WTC11 (cell line): ENCODE measurements at regions not wholly inside any gene's neighbourhood (a gene's known extent, or its start where the extent isn't known, plus 50 kb on each side); places are given as distances from the start of the nearest gene placed in this dataset.

Source experiments
- ATAC-seq: fragments of 200-7000 bp; cut with Tn5 transposase; 2 replicates; pipeline ENCODE4 v1.10.0; 2021; ENCODE audit warnings: mild to moderate bottlenecking, moderate library complexity
- CTCF ChIA-PET: fragments of 300-600 bp; sonication (Branson Sonifier 250); formaldehyde crosslinking; loops from one replicate; lab custom pipeline; 2021; ENCODE audit warnings: antibody characterized with exemption; lab: Charles Lee
- POLR2A ChIA-PET: fragments of 350-600 bp; sonication (Branson Sonifier 250); formaldehyde crosslinking; loops from one replicate; lab custom pipeline; 2021; ENCODE audit warnings: antibody characterized with exemption; lab: Charles Lee
- DNase-seq: peaks from one replicate; pipeline ENCODE4 v3.0.0; 2021; ENCODE audit warnings: low spot score
- H3K27ac Mint-ChIP-seq: 2 replicates; pipeline ENCODE4 v1.8.0; 2021; ENCODE audit warnings: mixed read lengths
- H3K27me3 Mint-ChIP-seq: 2 replicates; pipeline ENCODE4 v1.8.0; 2021; ENCODE audit warnings: low read depth, mild to moderate bottlenecking, moderate library complexity, mixed read lengths
- H3K36me3 Mint-ChIP-seq: 2 replicates; pipeline ENCODE4 v1.8.0; 2021; ENCODE audit warnings: mixed read lengths
- H3K4me1 Mint-ChIP-seq: 2 replicates; pipeline ENCODE4 v1.8.0; 2022; ENCODE audit warnings: mixed read lengths
- H3K4me3 Mint-ChIP-seq: 2 replicates; pipeline ENCODE4 v1.8.0; 2021; ENCODE audit warnings: mild to moderate bottlenecking, moderate library complexity, mixed read lengths
- H3K9me3 Mint-ChIP-seq: 2 replicates; pipeline ENCODE4 v1.8.0; 2021; ENCODE audit warnings: mixed read lengths
- EMX1 ChIP-seq: fragments of 250-450 bp; sonication (Bioruptor Pico); IDR thresholded peaks from 2 replicates; pipeline ENCODE4 v1.8.0; 2021; ENCODE audit warnings: mild to moderate bottlenecking
- GTF2I ChIP-seq: fragments of 250-450 bp; sonication (Bioruptor Pico); conservative IDR thresholded peaks from 2 replicates; pipeline ENCODE4 v1.4.0; 2021; ENCODE audit warnings: mild to moderate bottlenecking
- HMGA2 ChIP-seq: fragments of 250-450 bp; sonication (Bioruptor Pico); IDR thresholded peaks from 2 replicates; pipeline ENCODE4 v1.4.0; 2021; ENCODE audit warnings: mild to moderate bottlenecking, moderate library complexity
- IRF2 ChIP-seq: sonication (generic); formaldehyde crosslinking; IDR thresholded peaks from 2 replicates; pipeline ENCODE4 v1.8.0; 2022; ENCODE audit warnings: low read depth, missing genetic modification reagents, borderline replicate concordance
- JAZF1 ChIP-seq: fragments of 250-450 bp; sonication (Bioruptor Pico); IDR thresholded peaks from 2 replicates; pipeline ENCODE4 v1.9.0; 2021; ENCODE audit warnings: moderate library complexity, mild to moderate bottlenecking, inconsistent platforms
- NR1H2 ChIP-seq: sonication (generic); formaldehyde crosslinking; IDR thresholded peaks from 2 replicates; pipeline ENCODE4 v1.9.0; 2021; ENCODE audit warnings: mild to moderate bottlenecking, moderate library complexity, missing genetic modification reagents
- SMAD4 ChIP-seq: sonication (generic); formaldehyde crosslinking; IDR thresholded peaks from 2 replicates; pipeline ENCODE4 v1.8.0; 2022; ENCODE audit warnings: mild to moderate bottlenecking, missing genetic modification reagents
- ZNF317 ChIP-seq: sonication (generic); formaldehyde crosslinking; IDR thresholded peaks from 2 replicates; pipeline ENCODE4 v1.8.1; 2023; ENCODE audit warnings: low read depth, mild to moderate bottlenecking, moderate library complexity, missing genetic modification reagents, borderline replicate concordance
- TF ChIP-seq, protein P1 (sequence below): sonication (generic); formaldehyde crosslinking; IDR thresholded peaks from 2 replicates; pipeline ENCODE4 v1.8.1; 2022; ENCODE audit warnings: mild to moderate bottlenecking, moderate library complexity, missing genetic modification reagents
- TF ChIP-seq, protein P2 (sequence below): sonication (generic); formaldehyde crosslinking; IDR thresholded peaks from 2 replicates; pipeline ENCODE4 v1.8.1; 2022; ENCODE audit warnings: mild to moderate bottlenecking, missing genetic modification reagents, moderate library complexity, borderline replicate concordance
- TF ChIP-seq, protein P3 (sequence below): sonication (generic); formaldehyde crosslinking; IDR thresholded peaks from 2 replicates; pipeline ENCODE4 v1.8.0; 2023; ENCODE audit warnings: missing genetic modification reagents, mild to moderate bottlenecking, borderline replicate concordance
- TF ChIP-seq, protein P4 (sequence below): fragments of 250-450 bp; sonication (Bioruptor Pico); IDR thresholded peaks from 2 replicates; pipeline ENCODE4 v2.1.2; 2022; ENCODE audit warnings: mild to moderate bottlenecking, moderate library complexity
- TF ChIP-seq, protein P5 (sequence below): sonication (generic); formaldehyde crosslinking; IDR thresholded peaks from 2 replicates; pipeline ENCODE4 v1.8.0; 2022; ENCODE audit warnings: missing genetic modification reagents

DNA sequence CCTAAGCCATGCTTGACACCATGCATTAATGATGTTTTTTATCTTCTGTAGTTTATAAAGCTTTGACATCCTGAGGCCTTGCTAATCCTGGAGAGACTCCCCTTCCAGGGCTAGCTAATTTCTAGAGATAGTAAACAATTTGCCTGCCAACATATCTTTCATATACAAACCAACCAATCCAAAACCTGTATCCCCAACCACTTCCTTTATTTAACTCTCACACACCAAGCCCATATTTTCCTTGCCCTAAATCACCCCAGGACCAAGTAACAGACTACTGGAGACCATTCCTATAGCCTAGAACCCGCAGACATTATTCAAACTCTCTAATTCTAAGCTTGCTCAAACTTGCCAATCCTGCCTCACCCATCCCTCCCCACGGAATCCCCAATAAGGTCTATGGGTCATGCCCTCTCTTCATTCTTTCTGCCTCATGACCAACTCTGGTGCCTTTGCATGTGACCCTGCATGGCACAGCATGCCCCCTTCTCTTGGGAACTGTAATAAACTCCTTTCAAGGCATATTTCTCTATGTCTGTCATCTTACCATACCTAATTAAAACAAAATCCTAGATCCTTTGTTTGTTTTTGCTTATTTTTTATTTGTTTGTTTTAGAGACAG lies 116.6 kb upstream of the CACUL1 start:
- DNase-seq, result no peak
- POLR2A ChIA-PET, result no interaction called here
- Mint-ChIP-seq H3K36me3 (no peaks in the 10 kb centered on the region), H3K4me1 (peaks cover 24% of the 10 kb centered on the region), H3K27me3 (no peaks in the 10 kb centered on the region), H3K4me3 (no peak overlapping the region), H3K27ac (no peak overlapping the region), H3K9me3 (peaks cover 14% of the 10 kb centered on the region)
- ATAC-seq, result no peak
- CTCF ChIA-PET, result no interaction called here
- TF ChIP-seq EMX1 (CRISPR knock-in tag) (no peak), JAZF1 (CRISPR knock-in tag) (no peak), GTF2I (CRISPR knock-in tag) (no peak), NR1H2 (CRISPR knock-in tag) (no peak), ZNF317 (no peak), HMGA2 (CRISPR knock-in tag) (no peak), IRF2 (CRISPR knock-in tag) (no peak), SMAD4 (CRISPR knock-in tag) (no peak)
- TF ChIP-seq, protein P1, sequence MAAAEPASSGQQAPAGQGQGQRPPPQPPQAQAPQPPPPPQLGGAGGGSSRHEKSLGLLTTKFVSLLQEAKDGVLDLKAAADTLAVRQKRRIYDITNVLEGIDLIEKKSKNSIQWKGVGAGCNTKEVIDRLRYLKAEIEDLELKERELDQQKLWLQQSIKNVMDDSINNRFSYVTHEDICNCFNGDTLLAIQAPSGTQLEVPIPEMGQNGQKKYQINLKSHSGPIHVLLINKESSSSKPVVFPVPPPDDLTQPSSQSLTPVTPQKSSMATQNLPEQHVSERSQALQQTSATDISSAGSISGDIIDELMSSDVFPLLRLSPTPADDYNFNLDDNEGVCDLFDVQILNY, result no peak
- TF ChIP-seq, protein P2, sequence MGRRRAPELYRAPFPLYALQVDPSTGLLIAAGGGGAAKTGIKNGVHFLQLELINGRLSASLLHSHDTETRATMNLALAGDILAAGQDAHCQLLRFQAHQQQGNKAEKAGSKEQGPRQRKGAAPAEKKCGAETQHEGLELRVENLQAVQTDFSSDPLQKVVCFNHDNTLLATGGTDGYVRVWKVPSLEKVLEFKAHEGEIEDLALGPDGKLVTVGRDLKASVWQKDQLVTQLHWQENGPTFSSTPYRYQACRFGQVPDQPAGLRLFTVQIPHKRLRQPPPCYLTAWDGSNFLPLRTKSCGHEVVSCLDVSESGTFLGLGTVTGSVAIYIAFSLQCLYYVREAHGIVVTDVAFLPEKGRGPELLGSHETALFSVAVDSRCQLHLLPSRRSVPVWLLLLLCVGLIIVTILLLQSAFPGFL (CRISPR knock-in tag), result no peak
- TF ChIP-seq, protein P3, sequence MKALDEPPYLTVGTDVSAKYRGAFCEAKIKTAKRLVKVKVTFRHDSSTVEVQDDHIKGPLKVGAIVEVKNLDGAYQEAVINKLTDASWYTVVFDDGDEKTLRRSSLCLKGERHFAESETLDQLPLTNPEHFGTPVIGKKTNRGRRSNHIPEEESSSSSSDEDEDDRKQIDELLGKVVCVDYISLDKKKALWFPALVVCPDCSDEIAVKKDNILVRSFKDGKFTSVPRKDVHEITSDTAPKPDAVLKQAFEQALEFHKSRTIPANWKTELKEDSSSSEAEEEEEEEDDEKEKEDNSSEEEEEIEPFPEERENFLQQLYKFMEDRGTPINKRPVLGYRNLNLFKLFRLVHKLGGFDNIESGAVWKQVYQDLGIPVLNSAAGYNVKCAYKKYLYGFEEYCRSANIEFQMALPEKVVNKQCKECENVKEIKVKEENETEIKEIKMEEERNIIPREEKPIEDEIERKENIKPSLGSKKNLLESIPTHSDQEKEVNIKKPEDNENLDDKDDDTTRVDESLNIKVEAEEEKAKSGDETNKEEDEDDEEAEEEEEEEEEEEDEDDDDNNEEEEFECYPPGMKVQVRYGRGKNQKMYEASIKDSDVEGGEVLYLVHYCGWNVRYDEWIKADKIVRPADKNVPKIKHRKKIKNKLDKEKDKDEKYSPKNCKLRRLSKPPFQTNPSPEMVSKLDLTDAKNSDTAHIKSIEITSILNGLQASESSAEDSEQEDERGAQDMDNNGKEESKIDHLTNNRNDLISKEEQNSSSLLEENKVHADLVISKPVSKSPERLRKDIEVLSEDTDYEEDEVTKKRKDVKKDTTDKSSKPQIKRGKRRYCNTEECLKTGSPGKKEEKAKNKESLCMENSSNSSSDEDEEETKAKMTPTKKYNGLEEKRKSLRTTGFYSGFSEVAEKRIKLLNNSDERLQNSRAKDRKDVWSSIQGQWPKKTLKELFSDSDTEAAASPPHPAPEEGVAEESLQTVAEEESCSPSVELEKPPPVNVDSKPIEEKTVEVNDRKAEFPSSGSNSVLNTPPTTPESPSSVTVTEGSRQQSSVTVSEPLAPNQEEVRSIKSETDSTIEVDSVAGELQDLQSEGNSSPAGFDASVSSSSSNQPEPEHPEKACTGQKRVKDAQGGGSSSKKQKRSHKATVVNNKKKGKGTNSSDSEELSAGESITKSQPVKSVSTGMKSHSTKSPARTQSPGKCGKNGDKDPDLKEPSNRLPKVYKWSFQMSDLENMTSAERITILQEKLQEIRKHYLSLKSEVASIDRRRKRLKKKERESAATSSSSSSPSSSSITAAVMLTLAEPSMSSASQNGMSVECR (CRISPR knock-in tag), result no peak
- TF ChIP-seq, protein P4, sequence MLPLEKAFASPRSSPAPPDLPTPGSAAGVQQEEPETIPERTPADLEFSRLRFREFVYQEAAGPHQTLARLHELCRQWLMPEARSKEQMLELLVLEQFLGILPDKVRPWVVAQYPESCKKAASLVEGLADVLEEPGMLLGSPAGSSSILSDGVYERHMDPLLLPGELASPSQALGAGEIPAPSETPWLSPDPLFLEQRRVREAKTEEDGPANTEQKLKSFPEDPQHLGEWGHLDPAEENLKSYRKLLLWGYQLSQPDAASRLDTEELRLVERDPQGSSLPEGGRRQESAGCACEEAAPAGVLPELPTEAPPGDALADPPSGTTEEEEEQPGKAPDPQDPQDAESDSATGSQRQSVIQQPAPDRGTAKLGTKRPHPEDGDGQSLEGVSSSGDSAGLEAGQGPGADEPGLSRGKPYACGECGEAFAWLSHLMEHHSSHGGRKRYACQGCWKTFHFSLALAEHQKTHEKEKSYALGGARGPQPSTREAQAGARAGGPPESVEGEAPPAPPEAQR (CRISPR knock-in tag), result no peak
- TF ChIP-seq, protein P5, sequence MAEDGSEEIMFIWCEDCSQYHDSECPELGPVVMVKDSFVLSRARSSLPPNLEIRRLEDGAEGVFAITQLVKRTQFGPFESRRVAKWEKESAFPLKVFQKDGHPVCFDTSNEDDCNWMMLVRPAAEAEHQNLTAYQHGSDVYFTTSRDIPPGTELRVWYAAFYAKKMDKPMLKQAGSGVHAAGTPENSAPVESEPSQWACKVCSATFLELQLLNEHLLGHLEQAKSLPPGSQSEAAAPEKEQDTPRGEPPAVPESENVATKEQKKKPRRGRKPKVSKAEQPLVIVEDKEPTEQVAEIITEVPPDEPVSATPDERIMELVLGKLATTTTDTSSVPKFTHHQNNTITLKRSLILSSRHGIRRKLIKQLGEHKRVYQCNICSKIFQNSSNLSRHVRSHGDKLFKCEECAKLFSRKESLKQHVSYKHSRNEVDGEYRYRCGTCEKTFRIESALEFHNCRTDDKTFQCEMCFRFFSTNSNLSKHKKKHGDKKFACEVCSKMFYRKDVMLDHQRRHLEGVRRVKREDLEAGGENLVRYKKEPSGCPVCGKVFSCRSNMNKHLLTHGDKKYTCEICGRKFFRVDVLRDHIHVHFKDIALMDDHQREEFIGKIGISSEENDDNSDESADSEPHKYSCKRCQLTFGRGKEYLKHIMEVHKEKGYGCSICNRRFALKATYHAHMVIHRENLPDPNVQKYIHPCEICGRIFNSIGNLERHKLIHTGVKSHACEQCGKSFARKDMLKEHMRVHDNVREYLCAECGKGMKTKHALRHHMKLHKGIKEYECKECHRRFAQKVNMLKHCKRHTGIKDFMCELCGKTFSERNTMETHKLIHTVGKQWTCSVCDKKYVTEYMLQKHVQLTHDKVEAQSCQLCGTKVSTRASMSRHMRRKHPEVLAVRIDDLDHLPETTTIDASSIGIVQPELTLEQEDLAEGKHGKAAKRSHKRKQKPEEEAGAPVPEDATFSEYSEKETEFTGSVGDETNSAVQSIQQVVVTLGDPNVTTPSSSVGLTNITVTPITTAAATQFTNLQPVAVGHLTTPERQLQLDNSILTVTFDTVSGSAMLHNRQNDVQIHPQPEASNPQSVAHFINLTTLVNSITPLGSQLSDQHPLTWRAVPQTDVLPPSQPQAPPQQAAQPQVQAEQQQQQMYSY (CRISPR knock-in tag), result no peak
